Upper lobe of left lung (tissue), 4 donors: ENCODE measurements at regions not wholly inside any gene's neighbourhood (a gene's known extent, or its start where the extent isn't known, plus 50 kb on each side); places are given as distances from the start of the nearest gene placed in this dataset.

ENCODE experiments used
- CTCF ChIP-seq, 6 experiments: fragments of 450-650 bp in 4 of 6; fragments of 200-600 bp in 2 of 6; sonication (generic) in 2 of 6; IDR thresholded peaks; one replicate each; pipeline ENCODE4 v1.5.1; 2016 to 2019; ENCODE audit warnings: antibody characterized with exemption in 6 of 6
- EP300 ChIP-seq, 4 donors: sonication (generic); formaldehyde crosslinking; IDR thresholded peaks; one replicate each; pipeline ENCODE4 v1.5.1; 2017; ENCODE audit warnings: antibody characterized with exemption in 4 of 4, control low read depth in 2 of 4
- POLR2A ChIP-seq, 4 donors: fragments of 450-650 bp; IDR thresholded peaks; one replicate each; pipeline ENCODE4 v1.5.1; 2016 to 2017; ENCODE audit warnings: antibody characterized with exemption in 4 of 4, mild to moderate bottlenecking in 2 of 4
- POLR2AphosphoS5 ChIP-seq, 2 donors: sonication (generic); formaldehyde crosslinking; IDR thresholded peaks; one replicate each; pipeline ENCODE4 v1.5.1; 2017; ENCODE audit warnings: antibody characterized with exemption in 2 of 2

DNA sequence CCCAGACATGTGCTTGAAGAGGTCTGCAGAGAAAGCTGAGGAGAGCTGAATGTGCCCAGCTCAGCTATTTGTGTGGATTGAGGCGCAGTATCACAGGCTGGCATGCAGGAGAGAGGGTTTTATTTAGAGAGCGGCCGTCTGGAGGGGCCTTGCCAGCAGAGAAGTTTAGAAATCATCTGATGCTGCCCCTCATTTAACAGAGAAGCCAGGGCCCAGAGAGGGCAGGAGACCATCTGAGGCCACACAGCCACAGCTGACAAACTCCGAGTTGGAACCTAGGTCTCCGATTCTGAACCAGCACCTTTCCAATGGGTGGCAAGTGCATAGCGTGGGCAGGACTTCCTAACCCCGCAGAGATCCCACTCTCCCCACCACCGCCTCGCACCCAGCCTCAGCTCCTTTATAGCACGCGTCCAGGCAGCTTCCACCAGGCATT, 101.0 kb downstream of the LSM3 start:
- TF ChIP-seq POLR2A (IDR thresholded peaks at IDR 0.05) (no peak), CTCF (IDR thresholded peaks at IDR 0.05) (no peak), POLR2AphosphoS5 (IDR thresholded peaks at IDR 0.05) (no peak), EP300 (IDR thresholded peaks at IDR 0.05) (no peak)
